CD1c-positive myeloid dendritic cell (primary cell): ENCODE measurements at regions not wholly inside any gene's neighbourhood (a gene's known extent, or its start where the extent isn't known, plus 50 kb on each side); places are given as distances from the start of the nearest gene placed in this dataset.
A peak's percentile ranks its signal among the peaks of the same experiment; 100 is the strongest.

Source experiments
- DNase-seq: peaks from one replicate; pipeline ENCODE4 v3.0.0-alpha.2; 2016; ENCODE audit errors: extremely low spot score

GRCh38 chrX:63993936-63994335, 208.9 kb upstream of the ARHGEF9 start:
- DNase-seq: peak; percentile 33

GRCh38 chrX:63985906-63986305, 200.9 kb upstream of the ARHGEF9 start:
- DNase-seq: no peak

- DNase-seq: no peak
Observed at GRCh38 chrX:63979480-63979879, 194.5 kb upstream of the ARHGEF9 start.

- no peak for DNase-seq
Observed at GRCh38 chrX:63967551-63967950, 182.5 kb upstream of the ARHGEF9 start.

GRCh38 chrX:63963095-63963784, 178.2 kb upstream of the ARHGEF9 start:
- DNase-seq: no peak

- DNase-seq: no peak
Observed at GRCh38 chrX:63961964-63962363, 176.9 kb upstream of the ARHGEF9 start.

- no peak for DNase-seq
Observed at GRCh38 chrX:63959975-63960374, 175.0 kb upstream of the ARHGEF9 start.

GRCh38 chrX:63958134-63958865, 173.3 kb upstream of the ARHGEF9 start:
- DNase-seq: no peak

- no peak for DNase-seq
Observed at GRCh38 chrX:63935835-63936234, 150.8 kb upstream of the ARHGEF9 start.

GRCh38 chrX:63934791-63935190, 149.8 kb upstream of the ARHGEF9 start:
- DNase-seq: no peak

- DNase-seq: no peak
Observed at GRCh38 chrX:63934160-63934559, 149.1 kb upstream of the ARHGEF9 start.

GRCh38 chrX:63932907-63933306, 147.9 kb upstream of the ARHGEF9 start:
- DNase-seq: no peak

- no peak for DNase-seq
Observed at GRCh38 chrX:63932006-63932405, 147.0 kb upstream of the ARHGEF9 start.

- no peak for DNase-seq
Observed at GRCh38 chrX:63930140-63930539, 145.1 kb upstream of the ARHGEF9 start.

GRCh38 chrX:63929608-63930007, 144.6 kb upstream of the ARHGEF9 start:
- no peak for DNase-seq

- no peak for DNase-seq
Observed at GRCh38 chrX:63927848-63928247, 142.8 kb upstream of the ARHGEF9 start.

GRCh38 chrX:63922221-63922620, 137.2 kb upstream of the ARHGEF9 start:
- no peak for DNase-seq

- DNase-seq: no peak
Observed at GRCh38 chrX:63920875-63921274, 135.9 kb upstream of the ARHGEF9 start.

- no peak for DNase-seq
Observed at GRCh38 chrX:63919081-63919480, 134.1 kb upstream of the ARHGEF9 start.

GRCh38 chrX:63918611-63919010, 133.6 kb upstream of the ARHGEF9 start:
- no peak for DNase-seq

- no peak for DNase-seq
Observed at GRCh38 chrX:63917296-63917695, 132.3 kb upstream of the ARHGEF9 start.

GRCh38 chrX:63913719-63914118, 128.7 kb upstream of the ARHGEF9 start:
- no peak for DNase-seq

- DNase-seq: no peak
Observed at GRCh38 chrX:63889001-63889400, 104.0 kb upstream of the ARHGEF9 start.
